A673 (cell line): ENCODE measurements at regions not wholly inside any gene's neighbourhood (a gene's known extent, or its start where the extent isn't known, plus 50 kb on each side); places are given as distances from the start of the nearest gene placed in this dataset.

Source experiments
- EZH2 ChIP-seq: fragments of 200-600 bp; sonication (generic); IDR thresholded peaks from 2 replicates; pipeline ENCODE4 v1.6.1; 2017; ENCODE audit warnings: borderline replicate concordance, low read depth, mild to moderate bottlenecking, mixed read lengths, antibody characterized with exemption, low read length; ENCODE audit not compliant: poor library complexity, severe bottlenecking
- TF ChIP-seq, protein P1 (sequence below): fragments of 300-800, 200-600 bp; sonication (generic); conservative IDR thresholded peaks from 2 replicates; pipeline ENCODE4 v1.5.1; 2017; ENCODE audit warnings: low read depth, mild to moderate bottlenecking, antibody characterized with exemption, low read length, moderate library complexity, mixed read lengths

DNA sequence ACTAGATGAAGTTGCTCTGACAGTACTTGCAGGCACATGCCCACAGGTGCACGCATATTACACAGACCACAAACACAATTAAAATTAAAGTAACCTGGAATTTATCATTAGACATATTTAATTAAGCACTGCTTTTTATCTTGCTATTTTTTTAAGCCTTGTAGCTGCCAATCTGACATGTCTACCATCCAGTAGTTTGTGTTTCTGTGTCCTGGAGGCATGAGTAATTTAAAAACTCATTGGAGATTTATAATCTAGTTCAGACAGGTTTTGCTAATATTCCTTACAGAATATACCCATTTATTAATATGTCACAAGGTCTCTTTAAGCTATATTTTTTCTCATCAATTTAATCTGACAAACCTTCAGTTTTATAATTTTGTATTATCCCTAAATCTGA is 445.0 kb upstream of the KLF6 start:
- TF ChIP-seq, protein P1, sequence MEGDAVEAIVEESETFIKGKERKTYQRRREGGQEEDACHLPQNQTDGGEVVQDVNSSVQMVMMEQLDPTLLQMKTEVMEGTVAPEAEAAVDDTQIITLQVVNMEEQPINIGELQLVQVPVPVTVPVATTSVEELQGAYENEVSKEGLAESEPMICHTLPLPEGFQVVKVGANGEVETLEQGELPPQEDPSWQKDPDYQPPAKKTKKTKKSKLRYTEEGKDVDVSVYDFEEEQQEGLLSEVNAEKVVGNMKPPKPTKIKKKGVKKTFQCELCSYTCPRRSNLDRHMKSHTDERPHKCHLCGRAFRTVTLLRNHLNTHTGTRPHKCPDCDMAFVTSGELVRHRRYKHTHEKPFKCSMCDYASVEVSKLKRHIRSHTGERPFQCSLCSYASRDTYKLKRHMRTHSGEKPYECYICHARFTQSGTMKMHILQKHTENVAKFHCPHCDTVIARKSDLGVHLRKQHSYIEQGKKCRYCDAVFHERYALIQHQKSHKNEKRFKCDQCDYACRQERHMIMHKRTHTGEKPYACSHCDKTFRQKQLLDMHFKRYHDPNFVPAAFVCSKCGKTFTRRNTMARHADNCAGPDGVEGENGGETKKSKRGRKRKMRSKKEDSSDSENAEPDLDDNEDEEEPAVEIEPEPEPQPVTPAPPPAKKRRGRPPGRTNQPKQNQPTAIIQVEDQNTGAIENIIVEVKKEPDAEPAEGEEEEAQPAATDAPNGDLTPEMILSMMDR, result no peak
- no peak for TF ChIP-seq EZH2
